Activated CD4-positive, alpha-beta T cell treated with anti-CD3 and anti-CD28 coated beads for 48 hours (primary cell): ENCODE measurements at regions not wholly inside any gene's neighbourhood (a gene's known extent, or its start where the extent isn't known, plus 50 kb on each side); places are given as distances from the start of the nearest gene placed in this dataset.

Experiments
- DNase-seq: peaks from one replicate; pipeline ENCODE4 v3.0.0-alpha.2; 2020

GRCh38 chr6:170176898-170177771 is 113.7 kb downstream of the DLL1 start:
- peak; percentile 18 for DNase-seq

DNA sequence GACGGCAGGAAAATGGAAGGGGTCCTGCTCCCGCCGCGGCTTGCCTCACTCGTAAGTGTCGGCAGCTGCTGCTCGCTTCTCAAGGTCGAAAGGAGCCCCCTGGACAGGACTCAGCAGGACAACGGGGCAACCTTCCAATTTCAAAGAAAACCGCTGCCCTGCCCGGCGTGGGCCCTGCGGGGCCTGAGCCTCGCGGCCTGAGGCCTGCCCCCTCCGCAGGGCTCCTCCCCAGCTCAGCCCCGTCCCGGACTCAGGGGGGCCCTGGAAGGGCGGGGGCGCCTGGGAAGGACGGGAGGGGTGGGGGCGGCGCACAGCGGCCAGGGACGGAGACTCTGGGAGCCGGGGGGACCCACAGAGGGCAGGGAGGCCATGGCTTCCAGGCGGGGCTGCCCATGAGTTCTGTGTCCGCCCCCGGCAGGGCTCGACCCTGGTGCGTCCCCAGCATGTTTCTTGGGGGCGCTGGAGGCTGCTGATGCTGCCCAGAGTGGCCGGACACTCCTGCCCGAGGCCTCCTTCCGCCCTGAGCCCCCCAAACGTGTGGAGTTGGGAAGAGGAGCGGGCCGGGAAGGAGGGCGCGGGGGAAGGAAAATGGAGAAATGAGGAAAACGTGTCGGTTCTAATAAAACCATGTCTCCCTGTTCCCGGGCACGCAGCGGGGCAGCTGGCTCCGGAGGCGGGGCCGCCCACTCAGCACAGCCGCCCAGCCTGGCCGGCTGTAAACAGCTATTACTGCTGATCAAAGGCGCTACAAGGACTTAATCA is 114.6 kb downstream of the DLL1 start:
- no peak for DNase-seq

DNA sequence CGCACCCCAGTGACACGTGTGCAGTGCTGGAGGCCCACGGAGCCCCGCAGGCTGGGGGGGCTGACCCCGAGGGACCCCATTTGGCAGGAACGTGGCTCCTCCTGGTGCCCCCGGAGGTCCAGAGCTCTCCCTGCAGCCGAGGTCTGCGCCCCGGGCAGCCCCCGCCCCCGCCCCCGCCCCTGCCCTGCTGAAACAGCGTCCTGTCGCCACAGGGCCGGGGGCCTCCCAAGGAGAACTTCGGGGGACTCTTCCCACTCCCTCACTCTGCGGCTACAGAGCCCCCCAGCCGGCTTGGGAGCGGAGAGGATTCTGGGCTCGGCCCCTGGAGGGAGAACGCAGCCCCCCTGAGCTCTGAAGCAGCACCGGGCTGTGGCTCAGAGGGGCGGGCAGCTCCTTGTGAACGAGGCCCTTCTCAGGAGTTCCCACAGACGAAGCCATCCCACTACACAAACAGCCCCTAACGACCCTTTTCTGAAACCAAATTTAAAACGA is 115.2 kb downstream of the DLL1 start:
- no peak for DNase-seq

DNA sequence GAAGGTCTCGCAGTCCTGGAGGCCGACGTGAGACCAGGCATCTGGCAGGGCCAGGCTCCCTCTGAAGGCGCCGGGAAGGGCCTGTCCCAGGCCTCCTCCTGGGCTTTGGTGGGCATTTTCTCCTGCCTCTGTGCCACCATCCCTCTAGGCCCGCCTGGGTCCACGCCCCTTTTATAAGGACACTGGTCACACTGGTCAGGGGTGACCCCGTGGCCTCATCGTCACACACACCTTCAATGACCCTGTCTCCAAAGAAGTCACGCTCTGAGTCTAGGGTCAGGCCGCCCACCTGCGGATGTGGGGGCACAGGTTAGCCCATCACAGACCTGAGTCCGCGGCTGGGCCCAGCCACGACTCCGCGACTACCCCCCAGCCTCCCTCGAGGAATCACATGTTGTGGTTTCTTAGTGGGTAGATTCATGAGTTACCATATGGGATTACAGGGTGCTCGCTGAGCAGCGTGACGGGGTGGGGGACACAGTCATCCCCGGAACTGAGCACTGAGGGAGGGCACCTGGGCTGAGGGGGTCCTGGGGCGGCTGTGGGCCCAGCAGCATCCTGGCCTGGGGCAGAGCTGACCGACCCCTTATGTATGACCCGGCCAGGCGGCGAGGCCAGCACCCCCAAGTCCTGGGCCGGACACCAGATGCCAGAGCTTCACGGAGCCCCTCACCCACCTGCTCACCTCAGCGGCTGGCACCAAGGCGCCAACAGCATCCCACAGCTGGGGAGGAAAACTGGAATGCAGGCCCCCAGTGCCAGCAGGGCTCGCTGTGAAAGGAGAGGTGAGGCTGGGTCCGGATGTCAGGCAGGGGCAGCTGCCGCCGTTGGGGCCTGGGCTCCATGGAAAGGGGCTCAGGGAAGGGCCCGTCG is 115.9 kb downstream of the DLL1 start:
- no peak for DNase-seq

DNA sequence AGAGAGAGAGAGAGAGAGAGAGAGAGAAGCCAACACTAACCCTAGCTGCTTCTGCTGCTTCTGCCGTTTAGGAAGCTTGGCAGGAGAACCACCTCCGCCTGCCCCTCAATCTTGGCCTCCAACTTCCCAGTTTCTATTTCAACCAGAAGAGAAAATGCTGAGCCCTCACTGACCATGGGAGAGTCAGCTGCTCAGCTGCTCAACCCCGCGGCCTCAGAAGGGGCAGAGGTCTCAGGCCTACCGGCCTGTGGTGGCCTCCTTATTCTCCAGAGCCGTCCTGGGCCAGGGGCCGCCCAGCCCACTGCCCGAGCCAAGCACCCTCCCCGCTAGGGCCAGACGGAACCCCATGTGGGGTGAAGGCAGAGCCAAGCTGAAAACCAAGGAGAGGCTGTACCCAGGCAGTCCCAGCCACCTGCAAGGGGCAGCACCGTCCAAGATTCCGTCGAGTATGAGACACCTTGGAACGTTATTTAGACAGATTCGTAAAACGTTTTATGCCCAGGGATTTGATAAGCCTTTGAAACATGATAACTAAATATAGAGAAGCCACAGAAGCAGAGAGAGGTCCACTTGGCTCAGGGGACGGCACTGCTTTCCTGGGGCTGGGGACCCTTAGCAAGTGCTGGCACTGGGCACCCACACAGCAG is 116.6 kb downstream of the DLL1 start:
- DNase-seq, result no peak

DNA sequence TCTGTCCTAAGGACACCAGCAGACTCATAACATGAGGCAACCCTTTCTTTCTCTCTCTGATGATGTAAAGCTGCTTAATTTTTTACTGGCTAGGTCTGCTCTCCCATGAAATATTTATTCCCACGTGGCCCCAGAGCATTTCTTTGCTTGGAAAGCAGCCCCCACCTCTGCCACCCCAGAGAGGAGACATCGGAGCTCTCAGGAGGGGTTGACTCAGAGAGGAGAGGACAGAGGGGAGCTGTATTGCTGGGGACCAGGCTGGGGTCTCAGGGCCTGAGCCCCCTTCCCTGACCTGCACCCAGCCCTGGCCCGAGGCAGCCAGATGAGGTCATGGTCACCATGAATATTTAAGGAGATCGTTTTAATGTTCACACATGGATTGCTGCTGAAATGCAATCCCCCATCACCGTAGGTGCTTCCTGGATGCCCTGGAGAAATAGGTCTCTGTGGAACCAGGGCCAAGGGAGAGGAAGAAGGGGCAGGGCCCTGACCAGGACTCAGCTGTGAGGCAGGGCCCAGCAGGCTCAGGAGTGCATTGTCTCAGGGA is 117.5 kb downstream of the DLL1 start:
- no peak for DNase-seq

DNA sequence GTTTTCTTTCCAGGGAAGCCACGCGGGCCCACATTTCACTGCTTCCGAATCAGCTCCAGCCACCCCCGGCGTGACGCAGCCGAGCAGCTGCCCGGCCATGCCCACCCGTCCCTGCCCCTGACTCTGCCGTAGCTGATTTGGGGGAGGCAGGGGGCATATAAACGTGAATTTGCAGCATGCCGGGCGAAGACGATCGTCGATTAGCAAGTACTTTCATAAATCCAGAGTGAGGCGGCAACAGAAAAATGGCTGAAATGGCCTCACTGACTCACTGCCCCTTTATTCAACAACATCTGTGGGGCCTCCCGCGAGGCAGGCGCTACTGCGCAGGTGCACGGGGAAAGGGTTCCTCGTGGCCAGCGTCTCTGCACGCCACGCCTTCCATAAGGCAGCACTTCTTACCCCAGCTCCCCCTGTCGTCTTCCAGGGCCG is 118.0 kb downstream of the DLL1 start:
- no peak for DNase-seq

DNA sequence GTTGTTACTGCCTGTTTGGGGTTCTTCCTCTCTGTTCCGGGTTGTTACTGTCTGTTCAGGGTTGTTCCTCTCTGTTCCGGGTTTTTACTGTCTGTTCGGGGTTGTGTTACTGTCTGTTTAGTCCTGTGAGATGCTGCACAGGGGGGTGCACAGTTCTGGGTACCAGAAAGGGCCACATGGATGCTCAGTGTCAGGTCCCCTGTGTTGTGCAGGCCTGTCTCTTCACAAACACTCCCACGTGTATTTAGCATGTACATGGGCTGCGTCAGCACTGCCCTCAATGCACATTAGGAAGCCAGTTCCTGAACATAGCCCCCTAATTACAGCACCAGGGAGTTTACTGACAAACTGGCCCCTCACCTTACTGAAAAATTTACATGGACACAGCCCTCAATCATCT is 118.5 kb downstream of the DLL1 start:
- DNase-seq, result no peak

GRCh38 chr6:170167657-170168159 is 123.2 kb downstream of the DLL1 start:
- no peak for DNase-seq

DNA sequence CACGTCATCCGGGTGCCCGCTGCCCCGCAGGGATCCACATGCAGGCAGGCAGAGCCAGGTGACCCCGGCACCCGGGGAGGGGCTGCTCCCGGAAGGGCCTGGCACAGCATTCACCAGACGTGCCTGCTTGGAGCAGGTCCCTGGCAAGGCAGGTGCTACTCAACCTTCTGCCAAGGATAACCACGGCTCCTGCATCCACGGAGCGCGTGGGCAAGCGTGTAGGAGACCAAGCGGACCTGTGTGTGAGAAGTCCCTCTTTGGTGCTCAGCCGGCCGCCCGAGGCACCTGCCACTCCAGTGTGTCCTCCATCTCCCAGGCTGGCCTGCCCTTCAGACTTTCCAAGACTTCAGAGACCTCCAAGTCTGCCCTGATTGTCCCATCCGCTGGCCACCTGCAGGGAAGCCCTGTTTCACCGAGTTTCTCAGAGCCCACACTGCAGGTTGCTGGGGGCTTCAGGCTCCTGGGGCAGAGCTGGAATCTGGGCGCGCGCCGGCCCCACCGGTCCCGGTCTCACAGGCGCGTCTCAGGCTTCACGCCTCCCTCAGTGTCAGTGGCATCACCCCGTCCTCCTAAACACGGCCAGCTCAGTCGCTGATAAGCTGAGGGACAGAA is 124.3 kb downstream of the DLL1 start:
- DNase-seq, result no peak

DNA sequence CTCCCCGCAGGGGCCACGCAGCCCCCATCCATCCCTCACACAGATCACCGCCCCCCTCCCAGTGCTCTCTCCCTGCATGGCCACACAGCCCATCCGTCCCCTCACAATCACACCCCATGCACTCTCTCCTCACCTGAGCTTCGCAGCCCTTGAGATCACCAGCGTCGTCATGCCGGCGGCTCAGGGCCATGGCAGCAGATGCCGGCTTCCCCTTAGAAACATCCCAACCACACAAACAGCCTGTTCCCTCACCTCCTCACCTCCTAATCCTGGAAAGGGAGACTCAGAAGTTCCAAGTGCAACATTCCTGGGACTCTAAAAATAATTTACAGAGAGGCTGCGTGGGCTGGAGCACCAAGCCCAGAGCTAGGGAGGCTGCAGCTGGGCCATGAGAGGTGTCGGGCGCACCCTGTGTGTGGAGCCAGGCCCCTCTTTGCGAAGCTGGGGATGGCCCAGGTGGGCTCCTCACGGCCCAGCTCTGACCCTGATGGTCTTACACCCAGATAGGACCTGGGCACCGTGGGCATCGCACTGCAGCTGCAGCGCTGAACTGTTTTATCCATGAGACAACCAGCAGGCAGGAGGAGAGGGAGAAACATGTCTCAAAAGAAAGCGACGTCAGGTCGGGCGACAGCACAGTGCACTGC is 125.3 kb downstream of the DLL1 start:
- no peak for DNase-seq

GRCh38 chr6:170165085-170165470 is 125.8 kb downstream of the DLL1 start:
- DNase-seq, result no peak

DNA sequence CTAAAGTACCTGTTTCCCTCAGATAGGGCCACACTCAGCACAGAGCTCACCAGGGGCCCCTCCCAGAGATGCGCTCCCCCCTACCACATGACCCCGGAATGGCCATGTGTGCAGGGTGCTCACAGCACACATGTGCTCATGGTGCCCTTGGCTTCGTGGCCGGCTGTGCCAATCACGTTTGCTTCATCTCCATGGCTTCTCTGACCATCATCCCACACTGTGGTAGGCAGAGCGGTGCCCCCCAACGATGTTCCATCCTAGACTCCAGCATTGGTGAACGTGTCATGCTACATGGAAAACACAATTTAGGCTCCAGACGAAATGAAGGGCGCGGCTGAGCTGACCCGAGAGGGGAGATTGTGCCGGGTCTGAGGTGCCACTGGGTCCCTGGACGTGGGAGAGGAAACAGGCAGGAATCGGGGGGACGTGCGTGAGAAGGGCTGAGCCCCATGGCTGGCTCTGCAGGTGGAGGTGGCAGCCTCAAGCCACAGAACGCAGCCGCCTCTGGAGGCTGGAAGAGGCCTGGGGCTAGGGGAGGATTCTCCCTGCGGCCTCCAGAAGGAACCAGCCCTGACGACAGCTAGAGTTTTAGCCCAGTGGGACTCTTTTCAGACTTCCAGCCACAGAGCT is 126.5 kb downstream of the DLL1 start:
- no peak for DNase-seq

- no peak for DNase-seq
These were observed 127.3 kb downstream of the DLL1 start for GRCh38 chr6:170163405-170164170.

DNA sequence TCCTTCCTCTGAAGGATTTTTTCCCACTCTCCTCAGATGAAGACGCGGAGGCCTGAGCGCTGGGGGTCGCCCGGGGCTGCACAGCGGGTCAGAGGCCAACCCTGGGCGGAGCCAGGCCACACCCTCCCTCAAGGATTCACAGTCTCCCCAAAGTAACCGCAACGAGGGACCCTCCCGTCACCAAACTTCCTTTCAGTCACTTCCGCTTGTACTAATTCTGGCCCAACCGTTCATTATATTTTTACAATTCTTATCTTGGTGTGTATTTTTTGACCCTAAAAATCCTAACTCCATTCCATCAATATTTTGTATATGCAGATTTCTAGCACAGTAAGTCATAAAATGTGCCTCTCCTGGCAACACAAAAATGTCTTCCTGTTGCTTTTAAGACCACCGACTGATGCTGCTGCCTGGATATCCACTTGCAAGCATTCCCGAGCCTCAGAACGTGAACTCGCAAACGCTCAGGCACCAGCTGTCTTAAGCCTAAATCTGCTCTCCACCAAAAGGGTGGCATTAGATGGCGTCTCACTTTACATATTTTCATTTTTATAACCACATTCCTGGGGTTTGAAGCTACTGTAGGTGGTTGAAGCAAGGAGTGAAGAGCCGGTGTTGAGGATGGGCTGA is 128.0 kb downstream of the DLL1 start:
- DNase-seq, result no peak

DNA sequence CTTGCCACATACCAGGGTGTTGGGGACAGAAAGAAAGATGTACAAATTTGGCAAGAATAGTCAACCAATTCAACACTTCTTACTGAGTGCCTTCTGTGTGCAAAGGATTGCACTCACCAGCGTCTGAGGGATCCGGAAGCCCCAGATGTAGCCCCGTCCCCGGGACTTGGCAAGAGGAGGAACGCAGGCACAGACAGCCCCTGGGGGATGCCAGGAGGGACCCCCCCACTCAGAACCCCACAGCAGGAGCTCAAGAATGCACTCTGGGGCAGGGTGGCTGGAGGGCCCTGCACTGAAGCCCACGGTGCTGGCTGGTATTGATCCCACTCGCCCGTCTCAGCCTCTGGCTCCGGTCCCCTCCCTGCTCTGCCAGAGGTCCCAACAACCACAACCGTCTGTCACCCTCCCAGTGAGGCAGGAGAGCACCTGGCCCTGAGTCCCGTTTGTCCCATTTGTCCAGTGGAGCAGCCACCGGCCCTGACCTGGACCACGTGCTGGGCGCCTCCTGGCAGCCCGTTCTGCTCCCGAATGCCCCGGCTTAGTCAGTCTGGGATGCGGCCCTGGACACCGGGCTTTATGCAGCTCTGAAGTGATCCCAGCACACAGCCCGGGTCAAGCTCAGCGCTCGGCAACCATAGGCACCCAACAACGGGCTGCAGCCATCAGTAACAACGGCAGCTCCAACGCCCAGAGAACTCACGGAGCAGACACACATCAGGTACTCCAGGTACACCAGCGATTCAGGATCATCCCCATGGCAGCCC is 128.7 kb downstream of the DLL1 start:
- DNase-seq, result no peak

GRCh38 chr6:170160628-170161611 is 130.0 kb downstream of the DLL1 start:
- no peak for DNase-seq
